Body of pancreas (tissue), 4 donors: ENCODE measurements at regions not wholly inside any gene's neighbourhood (a gene's known extent, or its start where the extent isn't known, plus 50 kb on each side); places are given as distances from the start of the nearest gene placed in this dataset.

Experiments used
- CTCF ChIP-seq, 7 experiments: fragments of 450-650 bp in 4 of 7; fragments of 200-600 bp in 3 of 7; sonication (generic) in 3 of 7; IDR thresholded peaks; one replicate each; pipeline ENCODE4 v1.5.1; 2016 to 2019; ENCODE audit warnings: antibody characterized with exemption in 7 of 7
- POLR2A ChIP-seq, 3 donors: fragments of 450-650 bp; IDR thresholded peaks; one replicate each; pipeline ENCODE4 v1.6.1; 2016; ENCODE audit warnings: antibody characterized with exemption in 3 of 3, mild to moderate bottlenecking in 2 of 3

- TF ChIP-seq POLR2A (IDR thresholded peaks at IDR 0.05), result no peak
- TF ChIP-seq CTCF (IDR thresholded peaks at IDR 0.05), result no peak
Observed at GRCh38 chr10:130662775-130663174, 526.6 kb downstream of the GLRX3 start.
